ENCODE measurements at regions not wholly inside any gene's neighbourhood (a gene's known extent, or its start where the extent isn't known, plus 50 kb on each side); places are given as distances from the start of the nearest gene placed in this dataset.

- no peak for TF ChIP-seq CTCF (conservative IDR thresholded peaks at IDR 0.05; ENCODE audit: low read depth, low read length)
- no peak for TF ChIP-seq EZH2 (IDR thresholded peaks at IDR 0.05; ENCODE audit: low read length, unreplicated experiment)
- no peak for TF ChIP-seq EZH2phosphoT487 (IDR thresholded peaks at IDR 0.05; ENCODE audit: borderline replicate concordance, low read length)
These were observed 83.1 kb downstream of the MAGED1 start for GRCh38 chrX:51976503-51976902.
